MCF 10A (cell line): ENCODE measurements at regions not wholly inside any gene's neighbourhood (a gene's known extent, or its start where the extent isn't known, plus 50 kb on each side); places are given as distances from the start of the nearest gene placed in this dataset.

ENCODE experiments used
- BruUV-seq: library from RNA; stranded (reverse); fragments of 400-500 nt; replicated peaks from 2 replicates; lab custom pipeline; 2021; lab: Mats Ljungman, UMichigan
- CTCF ChIA-PET: fragments of 300-600 bp; sonication (Branson Sonifier 250); formaldehyde crosslinking; extraction: SDS; loops from one replicate; lab custom pipeline; 2021; ENCODE audit warnings: antibody characterized with exemption, inconsistent platforms; lab: Yijun Ruan, JAX
- POLR2A ChIA-PET: fragments of 300-600, 350-650 bp; sonication (Branson Sonifier 250); formaldehyde crosslinking; extraction: SDS; loops from one replicate; lab custom pipeline; 2020; ENCODE audit warnings: antibody characterized with exemption, inconsistent platforms; lab: Yijun Ruan, JAX
- DNase-seq: peaks from one replicate; pipeline ENCODE4 v3.0.0-alpha.2; 2018; ENCODE audit not compliant: unreplicated experiment
- H3K27ac Mint-ChIP-seq: one replicate; pipeline ENCODE4 v1.8.0; 2022; ENCODE audit warnings: mild to moderate bottlenecking, low read depth, mixed read lengths; ENCODE audit not compliant: unreplicated experiment
- H3K27me3 Mint-ChIP-seq: one replicate; pipeline ENCODE4 v1.8.0; 2022; ENCODE audit warnings: mixed read lengths; ENCODE audit not compliant: insufficient read depth, unreplicated experiment
- H3K36me3 Mint-ChIP-seq: one replicate; pipeline ENCODE4 v1.8.0; 2022; ENCODE audit warnings: mild to moderate bottlenecking, moderate library complexity, mixed read lengths; ENCODE audit not compliant: insufficient read depth, unreplicated experiment
- H3K4me1 Mint-ChIP-seq: one replicate; pipeline ENCODE4 v1.8.0; 2022; ENCODE audit warnings: mixed read lengths; ENCODE audit not compliant: insufficient read depth, unreplicated experiment
- H3K4me3 Mint-ChIP-seq: one replicate; pipeline ENCODE4 v1.8.0; 2022; ENCODE audit warnings: mild to moderate bottlenecking, moderate library complexity, mixed read lengths; ENCODE audit not compliant: unreplicated experiment
- H3K9me3 Mint-ChIP-seq: one replicate; pipeline ENCODE4 v1.8.0; 2022; ENCODE audit warnings: mixed read lengths; ENCODE audit not compliant: unreplicated experiment
- intact Hi-C: fragments of 100-400 bp; cut with micrococcal nuclease; formaldehyde crosslinking; loops from 2 replicates; pipeline ENCODE4 v1.14.1; 2022
- TF ChIP-seq, protein P1 (sequence below): fragments of 200-600 bp; IDR thresholded peaks from one replicate; pipeline ENCODE4 v1.8.0; 2022; ENCODE audit warnings: antibody characterized with exemption, mild to moderate bottlenecking; ENCODE audit not compliant: unreplicated experiment

DNA sequence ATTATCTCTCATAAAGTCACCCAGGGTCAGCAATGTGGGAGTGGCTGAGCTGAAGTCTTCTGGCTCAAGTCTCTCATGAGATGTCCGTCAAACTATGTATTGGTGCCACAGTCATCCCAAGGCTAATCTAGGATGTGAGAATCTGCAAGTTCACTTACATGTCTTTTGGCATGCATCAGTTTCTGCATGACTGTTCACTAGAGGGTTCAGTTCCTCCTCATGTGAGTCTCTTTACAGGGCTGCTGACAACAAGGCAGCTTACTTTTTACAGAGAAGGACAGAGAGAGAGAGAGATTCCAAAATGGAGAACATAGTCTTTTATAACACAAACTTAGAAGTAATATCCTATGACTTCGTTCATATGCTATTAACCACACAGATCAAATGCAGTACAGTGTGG, 328.8 kb upstream of the SLITRK1 start:
- no peak overlapping the region for H3K27ac Mint-ChIP-seq
- CTCF ChIA-PET, result no interaction called here
- H3K27me3 Mint-ChIP-seq, result no peaks in the 10 kb centered on the region
- TF ChIP-seq, protein P1, sequence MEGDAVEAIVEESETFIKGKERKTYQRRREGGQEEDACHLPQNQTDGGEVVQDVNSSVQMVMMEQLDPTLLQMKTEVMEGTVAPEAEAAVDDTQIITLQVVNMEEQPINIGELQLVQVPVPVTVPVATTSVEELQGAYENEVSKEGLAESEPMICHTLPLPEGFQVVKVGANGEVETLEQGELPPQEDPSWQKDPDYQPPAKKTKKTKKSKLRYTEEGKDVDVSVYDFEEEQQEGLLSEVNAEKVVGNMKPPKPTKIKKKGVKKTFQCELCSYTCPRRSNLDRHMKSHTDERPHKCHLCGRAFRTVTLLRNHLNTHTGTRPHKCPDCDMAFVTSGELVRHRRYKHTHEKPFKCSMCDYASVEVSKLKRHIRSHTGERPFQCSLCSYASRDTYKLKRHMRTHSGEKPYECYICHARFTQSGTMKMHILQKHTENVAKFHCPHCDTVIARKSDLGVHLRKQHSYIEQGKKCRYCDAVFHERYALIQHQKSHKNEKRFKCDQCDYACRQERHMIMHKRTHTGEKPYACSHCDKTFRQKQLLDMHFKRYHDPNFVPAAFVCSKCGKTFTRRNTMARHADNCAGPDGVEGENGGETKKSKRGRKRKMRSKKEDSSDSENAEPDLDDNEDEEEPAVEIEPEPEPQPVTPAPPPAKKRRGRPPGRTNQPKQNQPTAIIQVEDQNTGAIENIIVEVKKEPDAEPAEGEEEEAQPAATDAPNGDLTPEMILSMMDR, result no peak
- no peaks in the 10 kb centered on the region for H3K9me3 Mint-ChIP-seq
- H3K36me3 Mint-ChIP-seq, result peaks cover 6% of the 10 kb centered on the region
- no peak overlapping the region for H3K4me3 Mint-ChIP-seq
- intact Hi-C loops, result no loop called here
- BruUV-seq, result no TSS peak
- H3K4me1 Mint-ChIP-seq, result no peaks in the 10 kb centered on the region
- POLR2A ChIA-PET, result no interaction called here
- no peak for DNase-seq

DNA sequence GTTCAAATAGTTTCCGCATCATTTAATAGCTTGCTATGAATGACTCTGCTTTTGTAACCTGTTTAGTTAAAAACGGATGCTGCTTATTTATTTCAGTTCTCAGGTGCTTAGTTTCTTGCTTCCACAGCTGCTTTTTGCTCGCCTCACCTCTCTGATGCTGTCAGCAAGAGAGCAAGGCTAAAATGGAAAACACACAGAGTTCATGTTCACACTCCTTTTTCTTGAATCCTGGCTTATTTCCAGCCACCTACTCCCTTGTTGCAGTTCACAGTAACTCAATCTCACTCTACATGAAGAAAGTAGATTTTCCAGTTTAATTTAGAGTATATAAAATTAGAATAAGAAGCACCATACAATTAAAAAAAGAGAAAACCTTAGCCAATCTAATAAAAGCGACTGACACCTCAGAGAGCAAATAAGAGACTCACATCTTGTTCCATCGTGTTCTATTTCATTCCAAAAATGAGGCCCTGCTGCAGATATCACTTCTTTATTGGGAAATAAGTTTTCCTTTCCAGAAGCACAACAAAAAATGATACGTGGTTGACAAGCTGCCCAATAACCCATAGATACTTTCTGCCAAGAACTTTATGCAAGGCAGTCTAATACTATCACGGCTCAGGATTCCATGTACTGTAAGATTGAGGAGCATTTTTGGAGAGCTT, 326.1 kb upstream of the SLITRK1 start:
- H3K27me3 Mint-ChIP-seq, result no peaks in the 10 kb centered on the region
- BruUV-seq, result no TSS peak
- H3K36me3 Mint-ChIP-seq, result no peaks in the 10 kb centered on the region
- ChIA-PET POLR2A (no interaction called here), CTCF (no interaction called here)
- no peak overlapping the region for H3K4me3 Mint-ChIP-seq
- no peaks in the 10 kb centered on the region for H3K9me3 Mint-ChIP-seq
- no peak overlapping the region for H3K27ac Mint-ChIP-seq
- DNase-seq, result no peak
- intact Hi-C loops, result no loop called here
- TF ChIP-seq, protein P1, result no peak
- H3K4me1 Mint-ChIP-seq, result no peaks in the 10 kb centered on the region

DNA sequence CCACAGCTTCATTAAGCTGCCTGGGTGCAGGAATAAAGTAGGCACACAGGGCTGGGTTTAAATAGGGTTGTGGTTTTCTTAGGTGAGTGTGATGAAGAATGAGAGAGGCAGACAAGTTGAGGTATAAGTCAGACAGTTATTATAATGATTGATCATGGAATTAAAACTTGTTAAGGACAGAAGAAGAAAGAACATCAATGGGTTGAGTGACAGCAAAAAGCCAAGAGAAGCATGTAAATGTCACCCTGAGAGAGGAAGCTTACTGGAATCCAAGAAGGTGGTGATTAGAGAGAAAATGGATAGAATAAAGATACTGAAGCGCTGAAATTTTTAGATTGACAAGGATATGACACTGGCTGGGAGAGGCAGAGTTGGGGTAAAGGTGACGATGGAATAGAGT, 325.2 kb upstream of the SLITRK1 start:
- ChIA-PET CTCF (no interaction called here), POLR2A (no interaction called here)
- no peak overlapping the region for H3K27ac Mint-ChIP-seq
- no peaks in the 10 kb centered on the region for H3K36me3 Mint-ChIP-seq
- no peaks in the 10 kb centered on the region for H3K27me3 Mint-ChIP-seq
- intact Hi-C loops, result no loop called here
- BruUV-seq, result no TSS peak
- TF ChIP-seq, protein P1, result no peak
- H3K4me1 Mint-ChIP-seq, result no peaks in the 10 kb centered on the region
- H3K9me3 Mint-ChIP-seq, result no peaks in the 10 kb centered on the region
- no peak for DNase-seq
- no peak overlapping the region for H3K4me3 Mint-ChIP-seq

DNA sequence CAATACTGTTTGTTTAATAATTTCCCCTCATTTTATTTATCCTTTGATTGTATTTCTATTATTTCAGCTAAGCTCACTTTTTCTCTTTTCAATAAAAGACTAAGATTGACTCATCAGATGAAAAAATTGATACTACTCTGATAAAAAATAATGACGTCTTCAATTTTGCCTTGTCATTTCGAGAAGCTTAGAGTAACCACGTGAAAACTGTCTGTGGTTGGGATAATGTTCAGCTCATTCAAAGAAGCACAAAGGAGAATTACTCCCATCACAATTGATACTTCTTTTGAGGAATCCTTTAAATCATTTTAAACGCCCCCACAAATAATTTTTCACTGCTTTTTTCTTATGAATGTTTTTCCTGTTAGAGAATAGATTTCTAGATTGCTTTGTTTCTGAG, 318.7 kb upstream of the SLITRK1 start:
- peaks cover 14% of the 10 kb centered on the region for H3K9me3 Mint-ChIP-seq
- no peak overlapping the region for H3K4me3 Mint-ChIP-seq
- no TSS peak for BruUV-seq
- no peaks in the 10 kb centered on the region for H3K36me3 Mint-ChIP-seq
- no peaks in the 10 kb centered on the region for H3K4me1 Mint-ChIP-seq
- TF ChIP-seq, protein P1, result no peak
- ChIA-PET CTCF (no interaction called here), POLR2A (no interaction called here)
- no peak for DNase-seq
- H3K27ac Mint-ChIP-seq, result no peak overlapping the region
- intact Hi-C loops, result no loop called here
- H3K27me3 Mint-ChIP-seq, result no peaks in the 10 kb centered on the region
